ENCODE measurements at regions not wholly inside any gene's neighbourhood (a gene's known extent, or its start where the extent isn't known, plus 50 kb on each side); places are given as distances from the start of the nearest gene placed in this dataset.

- TF ChIP-seq CTCF (IDR thresholded peaks at IDR 0.05) (no peak), POLR2A (IDR thresholded peaks at IDR 0.05) (no peak)
Measured at GRCh38 chr5:58314356-58315210, 145.3 kb downstream of the PLK2 start.

Data from ovary (tissue), 3 donors.